ENCODE measurements at regions not wholly inside any gene's neighbourhood (a gene's known extent, or its start where the extent isn't known, plus 50 kb on each side); places are given as distances from the start of the nearest gene placed in this dataset.

DNA sequence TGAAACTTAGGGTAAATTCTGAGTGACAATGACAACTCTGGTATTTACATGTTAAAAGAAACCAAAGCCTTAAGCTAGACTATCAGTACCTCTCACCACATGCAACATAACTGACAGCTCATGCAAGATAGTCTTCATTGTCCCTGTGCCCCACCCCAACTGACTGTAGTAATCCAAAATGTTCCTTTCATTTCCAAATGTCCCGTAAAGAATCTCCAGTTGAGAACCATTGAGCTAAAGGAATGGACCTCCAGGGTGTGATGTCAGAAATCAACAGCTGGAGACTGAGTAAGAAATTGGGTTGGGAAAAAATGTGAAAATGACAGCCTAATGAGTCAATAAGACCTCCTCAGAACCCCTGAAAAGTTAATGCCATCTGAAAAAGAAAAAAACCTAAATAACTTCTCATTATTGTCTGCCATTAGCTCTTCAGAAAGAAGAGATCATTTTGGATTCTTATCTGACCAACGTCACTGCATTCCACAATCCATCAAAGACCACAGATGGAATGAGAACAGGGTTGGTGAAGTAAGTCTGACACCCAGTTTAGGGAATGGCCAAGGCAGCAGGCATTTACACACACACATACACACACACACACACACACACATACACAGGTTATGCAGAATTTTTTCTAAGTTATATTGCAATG is 51.7 kb upstream of the ACVR2A start:
- H3K4me1 Mint-ChIP-seq (ENCODE audit: low read depth): peaks cover 13% of the 10 kb centered on the region
- H3K9me3 Mint-ChIP-seq: no peaks in the 10 kb centered on the region
- no peaks in the 10 kb centered on the region for H3K27me3 Mint-ChIP-seq (ENCODE audit: insufficient read depth)
- DNase-seq (ENCODE audit: low spot score): no peak
- no peak overlapping the region for H3K27ac Mint-ChIP-seq
- H3K4me3 Mint-ChIP-seq: no peak overlapping the region
- intact Hi-C loops (cut with micrococcal nuclease): no loop called here
- no peaks in the 10 kb centered on the region for H3K36me3 Mint-ChIP-seq (ENCODE audit: low read depth)

DNA sequence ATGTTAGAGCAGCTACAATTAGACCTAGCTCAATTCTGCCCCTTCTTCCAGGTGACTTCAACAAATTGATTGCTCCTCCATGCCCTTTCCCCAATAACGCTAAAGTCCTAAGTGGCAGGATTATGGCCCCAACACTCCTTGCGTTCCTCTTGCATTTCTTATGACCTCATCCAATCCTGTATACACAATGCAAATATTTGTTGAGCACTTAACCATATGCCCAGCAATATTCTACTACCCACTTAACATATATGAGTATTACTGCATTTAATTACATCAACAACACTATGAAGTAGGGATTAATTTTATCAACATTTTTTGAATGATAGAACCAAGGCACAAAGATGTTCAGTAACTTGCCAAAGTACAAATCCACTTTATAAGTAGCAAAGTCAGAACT is 54.2 kb upstream of the ACVR2A start:
- H3K27ac Mint-ChIP-seq: no peak overlapping the region
- intact Hi-C loops (cut with micrococcal nuclease): no loop called here
- no peaks in the 10 kb centered on the region for H3K36me3 Mint-ChIP-seq (ENCODE audit: low read depth)
- H3K4me1 Mint-ChIP-seq (ENCODE audit: low read depth): peaks cover 5% of the 10 kb centered on the region
- no peaks in the 10 kb centered on the region for H3K9me3 Mint-ChIP-seq
- no peak overlapping the region for H3K4me3 Mint-ChIP-seq
- H3K27me3 Mint-ChIP-seq (ENCODE audit: insufficient read depth): no peaks in the 10 kb centered on the region
- no peak for DNase-seq (ENCODE audit: low spot score)

DNA sequence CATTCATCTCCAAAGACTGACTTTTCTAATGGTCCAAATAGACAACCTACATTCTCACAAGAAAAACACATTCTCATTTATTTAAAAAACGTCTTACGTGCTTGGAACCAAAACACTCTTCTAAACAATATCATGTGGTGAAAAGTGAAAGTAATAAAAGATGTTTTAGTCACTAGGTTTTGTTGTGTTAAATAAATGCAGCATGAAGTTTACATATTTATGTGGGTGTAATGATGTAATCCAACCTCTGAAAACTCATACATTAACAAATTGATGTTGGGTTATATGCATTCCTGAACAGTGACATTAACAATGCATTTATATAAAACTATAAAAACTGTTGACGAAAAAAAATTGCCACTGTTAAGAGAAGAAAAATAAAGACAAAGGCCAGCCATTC is 55.1 kb upstream of the ACVR2A start:
- H3K27me3 Mint-ChIP-seq (ENCODE audit: insufficient read depth): no peaks in the 10 kb centered on the region
- no peaks in the 10 kb centered on the region for H3K36me3 Mint-ChIP-seq (ENCODE audit: low read depth)
- H3K4me1 Mint-ChIP-seq (ENCODE audit: low read depth): peaks cover 5% of the 10 kb centered on the region
- intact Hi-C loops (cut with micrococcal nuclease): no loop called here
- no peak overlapping the region for H3K4me3 Mint-ChIP-seq
- no peaks in the 10 kb centered on the region for H3K9me3 Mint-ChIP-seq
- H3K27ac Mint-ChIP-seq: no peak overlapping the region
- no peak for DNase-seq (ENCODE audit: low spot score)

DNA sequence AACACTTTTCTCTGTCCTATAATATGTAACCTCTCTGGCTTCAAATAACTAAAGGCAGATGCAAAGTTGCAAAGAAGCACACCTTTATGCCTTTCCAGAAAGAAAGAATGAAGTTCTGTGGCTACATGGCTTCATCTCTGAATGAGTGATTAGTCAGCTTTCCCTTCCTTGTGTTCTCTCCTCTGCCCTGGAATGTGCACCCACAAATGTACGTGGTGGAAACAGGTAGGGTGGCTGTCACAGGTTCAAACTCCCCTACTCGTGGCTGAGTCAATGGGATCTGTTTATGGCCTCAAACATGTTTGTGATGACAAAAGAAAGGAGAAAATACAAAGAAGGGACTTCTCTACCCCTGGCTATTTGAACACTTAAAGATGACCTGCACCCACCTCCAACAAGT is 55.5 kb upstream of the ACVR2A start:
- Mint-ChIP-seq H3K27ac (no peak overlapping the region), H3K4me3 (no peak overlapping the region), H3K36me3 (ENCODE audit: low read depth) (no peaks in the 10 kb centered on the region), H3K27me3 (ENCODE audit: insufficient read depth) (no peaks in the 10 kb centered on the region), H3K4me1 (ENCODE audit: low read depth) (peaks cover 5% of the 10 kb centered on the region), H3K9me3 (no peaks in the 10 kb centered on the region)
- no peak for DNase-seq (ENCODE audit: low spot score)
- intact Hi-C loops (cut with micrococcal nuclease): no loop called here

DNA sequence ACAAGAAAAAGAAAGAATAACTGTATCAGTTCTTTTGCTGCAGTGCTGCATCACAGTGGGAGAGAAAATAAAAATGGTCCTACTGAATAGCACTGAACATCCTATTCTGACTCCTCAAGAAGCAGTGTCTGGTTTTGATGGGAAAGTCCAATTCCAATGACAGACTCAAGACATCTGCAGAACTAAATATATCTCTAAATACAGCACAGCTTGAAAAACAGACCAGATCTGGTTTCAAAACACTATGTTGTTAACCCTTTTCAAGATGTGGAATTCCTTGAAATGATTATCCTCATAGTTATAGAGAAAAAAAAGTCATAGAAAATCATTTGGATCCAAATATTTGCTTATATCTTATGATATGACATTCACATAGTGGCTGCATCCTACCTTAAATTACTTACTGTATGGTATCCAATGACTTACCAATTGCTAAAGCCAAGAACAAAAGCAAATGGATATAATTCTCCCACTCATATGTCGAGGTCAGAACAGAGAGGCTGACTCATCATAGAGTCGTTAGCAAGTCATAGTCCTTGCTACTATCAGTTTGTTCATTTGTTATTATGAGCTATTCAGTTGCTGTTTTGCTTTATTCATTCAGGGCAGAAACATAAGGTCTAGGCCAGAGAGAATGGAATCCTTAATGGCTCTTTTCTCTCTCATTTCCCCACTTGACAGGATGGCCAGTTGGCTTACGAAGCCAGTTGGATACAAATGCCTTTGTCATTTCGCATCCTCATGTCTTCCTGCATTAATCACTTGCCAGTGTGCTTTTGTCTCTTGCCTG is 62.5 kb upstream of the ACVR2A start:
- intact Hi-C loops (cut with micrococcal nuclease): no loop called here

DNA sequence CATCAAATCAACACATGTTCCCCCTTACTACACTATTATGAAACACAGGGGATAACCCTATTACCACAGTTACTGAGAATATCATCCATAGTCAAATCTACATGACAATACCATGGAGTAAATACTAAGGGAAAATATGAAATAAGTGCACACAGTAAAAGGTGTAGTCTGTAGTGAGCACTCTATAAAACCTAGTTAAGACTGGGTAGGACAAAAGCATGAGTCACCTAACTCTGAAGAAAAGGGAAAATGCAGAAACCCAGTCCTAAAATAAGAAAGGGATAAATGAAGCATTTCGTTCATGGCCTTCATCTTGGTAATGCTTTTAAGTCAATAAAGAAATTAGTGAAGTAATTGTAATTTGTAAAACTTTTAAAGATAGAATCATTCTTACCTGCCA is 65.4 kb upstream of the ACVR2A start:
- Mint-ChIP-seq H3K36me3 (ENCODE audit: low read depth) (no peaks in the 10 kb centered on the region), H3K9me3 (peaks cover 4% of the 10 kb centered on the region), H3K4me1 (ENCODE audit: low read depth) (no peaks in the 10 kb centered on the region), H3K27me3 (ENCODE audit: insufficient read depth) (peaks cover 5% of the 10 kb centered on the region), H3K4me3 (no peak overlapping the region), H3K27ac (no peak overlapping the region)
- DNase-seq (ENCODE audit: low spot score): no peak
- intact Hi-C loops (cut with micrococcal nuclease): no loop called here

More for the DNA sequence above, 62.5 kb upstream of the ACVR2A start:
- Mint-ChIP-seq H3K27me3 (ENCODE audit: insufficient read depth) (peaks cover 3% of the 10 kb centered on the region), H3K36me3 (ENCODE audit: low read depth) (no peaks in the 10 kb centered on the region), H3K4me1 (ENCODE audit: low read depth) (peaks cover 5% of the 10 kb centered on the region), H3K9me3 (no peaks in the 10 kb centered on the region), H3K4me3 (no peak overlapping the region), H3K27ac (no peak overlapping the region)
- no peak for DNase-seq (ENCODE audit: low spot score)

DNA sequence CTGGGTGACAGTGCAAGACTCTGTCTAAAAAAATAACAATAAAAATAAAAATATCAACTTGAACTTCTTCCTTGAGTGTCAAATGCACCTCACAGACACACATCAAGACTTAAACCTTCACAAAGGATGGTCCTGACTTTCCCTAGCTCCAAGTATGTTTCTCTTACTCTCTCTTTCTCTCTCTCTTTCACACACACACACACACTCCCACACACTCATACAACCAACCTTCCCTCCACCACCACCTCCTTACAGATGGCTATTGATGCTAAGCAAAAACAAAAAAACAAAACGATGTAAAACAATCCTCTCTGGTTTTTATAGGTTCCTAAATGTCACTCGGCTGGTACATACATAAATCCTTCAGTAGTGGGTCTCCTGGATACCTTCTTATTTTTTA is 67.4 kb upstream of the ACVR2A start:
- no peak overlapping the region for H3K4me3 Mint-ChIP-seq
- intact Hi-C loops (cut with micrococcal nuclease): no loop called here
- H3K27ac Mint-ChIP-seq: no peak overlapping the region
- H3K36me3 Mint-ChIP-seq (ENCODE audit: low read depth): no peaks in the 10 kb centered on the region
- peaks cover 5% of the 10 kb centered on the region for H3K27me3 Mint-ChIP-seq (ENCODE audit: insufficient read depth)
- no peaks in the 10 kb centered on the region for H3K4me1 Mint-ChIP-seq (ENCODE audit: low read depth)
- H3K9me3 Mint-ChIP-seq: peaks cover 4% of the 10 kb centered on the region
- DNase-seq (ENCODE audit: low spot score): no peak

DNA sequence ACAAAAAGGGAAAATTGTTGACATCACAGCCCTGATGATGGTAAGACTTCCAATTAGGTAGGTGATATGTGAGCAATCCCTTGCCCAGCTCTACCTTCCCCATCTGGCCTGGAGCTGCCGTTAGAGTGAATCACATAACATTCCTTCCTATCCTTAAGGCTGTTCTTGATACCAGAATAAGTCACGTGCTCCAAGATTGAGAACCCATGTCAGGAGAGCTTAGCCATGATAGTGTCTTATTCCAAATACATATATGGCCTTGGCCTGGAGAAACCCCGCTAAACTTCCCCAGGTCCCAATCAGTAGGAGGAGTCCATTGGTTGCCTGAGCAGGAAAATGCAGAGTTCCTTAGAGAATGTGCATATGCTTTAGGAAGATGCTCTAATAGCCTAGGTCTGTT is 70.0 kb upstream of the ACVR2A start:
- intact Hi-C loops (cut with micrococcal nuclease): no loop called here
- Mint-ChIP-seq H3K27ac (no peak overlapping the region), H3K4me3 (no peak overlapping the region), H3K4me1 (ENCODE audit: low read depth) (no peaks in the 10 kb centered on the region), H3K9me3 (peaks cover 4% of the 10 kb centered on the region), H3K27me3 (ENCODE audit: insufficient read depth) (peaks cover 5% of the 10 kb centered on the region), H3K36me3 (ENCODE audit: low read depth) (no peaks in the 10 kb centered on the region)
- DNase-seq (ENCODE audit: low spot score): no peak

DNA sequence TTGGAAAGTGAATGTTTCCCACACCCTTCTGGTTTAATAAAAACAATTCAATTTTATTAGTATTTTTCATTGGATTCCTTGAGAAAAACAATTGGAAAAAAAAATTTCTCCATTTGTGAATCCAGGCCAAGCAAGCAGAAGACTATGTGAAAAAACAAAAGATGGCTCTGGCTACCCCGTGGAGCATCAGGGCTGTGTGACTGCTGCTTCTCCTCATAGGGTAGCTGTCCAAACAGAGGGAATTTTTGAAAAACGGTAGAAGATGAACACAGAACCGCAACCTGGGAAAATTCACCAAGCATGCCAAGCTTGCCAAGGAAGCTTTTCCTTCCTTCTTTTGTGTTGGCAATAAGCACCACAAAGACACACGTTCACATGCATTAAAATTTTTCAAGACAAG is 71.3 kb upstream of the ACVR2A start:
- no peak for DNase-seq (ENCODE audit: low spot score)
- H3K36me3 Mint-ChIP-seq (ENCODE audit: low read depth): no peaks in the 10 kb centered on the region
- H3K27ac Mint-ChIP-seq: no peak overlapping the region
- H3K27me3 Mint-ChIP-seq (ENCODE audit: insufficient read depth): peaks cover 5% of the 10 kb centered on the region
- peaks cover 4% of the 10 kb centered on the region for H3K9me3 Mint-ChIP-seq
- H3K4me3 Mint-ChIP-seq: no peak overlapping the region
- intact Hi-C loops (cut with micrococcal nuclease): no loop called here
- H3K4me1 Mint-ChIP-seq (ENCODE audit: low read depth): no peaks in the 10 kb centered on the region

DNA sequence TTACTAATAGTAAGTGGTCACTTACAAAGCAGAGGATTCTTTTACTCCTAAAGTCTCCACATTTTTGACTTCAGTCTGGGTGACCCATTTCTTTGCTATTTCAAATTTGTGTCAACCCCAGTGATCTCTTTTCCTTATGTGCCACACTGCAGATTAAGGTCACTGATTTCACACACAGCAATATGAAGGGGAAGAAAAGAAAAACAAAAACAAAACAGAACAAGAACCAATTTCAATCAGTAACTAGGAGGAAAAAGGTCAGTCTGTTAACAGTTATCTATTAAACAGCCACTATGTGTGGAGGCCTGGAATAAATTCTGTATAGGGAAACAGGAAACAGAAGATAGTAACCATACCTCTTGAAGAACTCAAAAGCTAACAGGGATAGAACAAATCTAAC is 72.0 kb upstream of the ACVR2A start:
- Mint-ChIP-seq H3K27ac (no peak overlapping the region), H3K36me3 (ENCODE audit: low read depth) (no peaks in the 10 kb centered on the region)

DNA sequence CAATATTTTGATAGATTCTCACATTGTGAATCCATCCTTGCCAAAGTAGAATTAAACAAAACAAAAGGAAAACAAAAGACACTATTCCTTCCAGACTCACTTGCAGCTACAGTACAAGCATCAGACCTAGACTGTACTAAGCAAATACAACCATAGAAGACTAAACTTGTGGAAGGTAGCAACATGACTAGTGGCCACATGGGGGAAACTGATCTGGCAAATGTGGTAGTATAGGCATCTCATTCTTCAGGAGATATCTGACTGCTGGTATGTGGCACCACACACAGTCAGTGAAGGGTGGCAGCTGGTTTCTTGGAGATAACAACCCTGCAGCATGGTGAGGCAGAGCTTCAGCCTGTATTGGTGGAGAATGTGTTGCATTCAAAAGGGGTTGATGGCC is 81.0 kb upstream of the ACVR2A start:
- no peak overlapping the region for H3K27ac Mint-ChIP-seq
- H3K4me3 Mint-ChIP-seq: no peak overlapping the region
- H3K9me3 Mint-ChIP-seq: peaks cover 5% of the 10 kb centered on the region
- no peaks in the 10 kb centered on the region for H3K27me3 Mint-ChIP-seq (ENCODE audit: insufficient read depth)
- intact Hi-C loops (cut with micrococcal nuclease): no loop called here
- no peaks in the 10 kb centered on the region for H3K4me1 Mint-ChIP-seq (ENCODE audit: low read depth)
- DNase-seq (ENCODE audit: low spot score): no peak
- H3K36me3 Mint-ChIP-seq (ENCODE audit: low read depth): no peaks in the 10 kb centered on the region

More for the DNA sequence above, 72.0 kb upstream of the ACVR2A start:
- no peak for DNase-seq (ENCODE audit: low spot score)
- H3K27me3 Mint-ChIP-seq (ENCODE audit: insufficient read depth): peaks cover 5% of the 10 kb centered on the region
- no peak overlapping the region for H3K4me3 Mint-ChIP-seq
- H3K4me1 Mint-ChIP-seq (ENCODE audit: low read depth): no peaks in the 10 kb centered on the region
- H3K9me3 Mint-ChIP-seq: peaks cover 4% of the 10 kb centered on the region
- intact Hi-C loops (cut with micrococcal nuclease): no loop called here

DNA sequence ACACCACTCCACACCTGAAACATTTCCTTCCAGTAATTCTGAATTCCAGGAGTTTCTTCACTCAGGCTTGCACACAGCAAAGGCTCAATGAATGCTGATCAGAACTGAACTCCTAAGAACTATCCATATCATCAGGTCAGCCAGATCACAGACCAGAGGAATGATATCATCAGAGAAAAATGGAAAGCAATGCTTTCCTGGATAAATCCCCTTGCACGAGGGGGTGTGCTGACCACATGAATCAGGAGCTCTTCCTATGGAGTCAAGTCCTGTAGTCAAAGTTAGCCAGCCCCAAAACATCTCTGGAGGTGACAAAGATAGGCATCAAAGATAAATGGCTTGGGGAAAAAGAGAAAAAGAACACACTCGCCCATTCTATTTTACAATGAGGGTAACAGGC is 83.8 kb upstream of the ACVR2A start:
- intact Hi-C loops (cut with micrococcal nuclease): no loop called here
- no peaks in the 10 kb centered on the region for H3K36me3 Mint-ChIP-seq (ENCODE audit: low read depth)
- no peak for DNase-seq (ENCODE audit: low spot score)
- H3K9me3 Mint-ChIP-seq: peaks cover 5% of the 10 kb centered on the region
- no peak overlapping the region for H3K27ac Mint-ChIP-seq
- no peaks in the 10 kb centered on the region for H3K4me1 Mint-ChIP-seq (ENCODE audit: low read depth)
- H3K4me3 Mint-ChIP-seq: no peak overlapping the region
- H3K27me3 Mint-ChIP-seq (ENCODE audit: insufficient read depth): no peaks in the 10 kb centered on the region

DNA sequence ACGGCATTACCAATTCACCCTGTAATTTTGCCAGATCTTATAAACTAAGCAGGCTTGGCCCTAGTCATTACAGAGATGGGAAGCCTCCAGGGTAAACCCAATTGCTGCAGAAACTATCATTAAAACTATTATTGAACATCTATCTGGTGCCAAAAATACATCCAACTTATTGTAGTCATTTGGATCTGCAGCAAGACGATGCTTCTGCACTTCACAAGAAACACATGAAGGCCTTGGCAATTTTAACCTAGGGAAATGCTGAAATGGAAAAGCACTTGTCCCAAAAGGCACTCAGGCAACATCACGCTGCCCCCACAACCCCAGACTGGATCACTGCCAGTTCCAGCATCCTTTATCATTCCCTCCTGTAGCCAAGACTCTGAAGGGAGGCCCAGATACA is 85.3 kb upstream of the ACVR2A start:
- Mint-ChIP-seq H3K36me3 (ENCODE audit: low read depth) (no peaks in the 10 kb centered on the region), H3K27ac (no peak overlapping the region), H3K27me3 (ENCODE audit: insufficient read depth) (peaks cover 6% of the 10 kb centered on the region), H3K4me1 (ENCODE audit: low read depth) (no peaks in the 10 kb centered on the region), H3K4me3 (no peak overlapping the region), H3K9me3 (peaks cover 5% of the 10 kb centered on the region)
- intact Hi-C loops (cut with micrococcal nuclease): no loop called here
- no peak for DNase-seq (ENCODE audit: low spot score)

All from activated T-helper 1 cell treated with anti-CD3 and anti-CD28 coated beads, Interleukin-12 subunit alpha, Interleukin-12 subunit beta, Interleukin-2, Interleukin-4 antibody, amounts not matched to agents 30 ng/mL and 10 ng/mL and 1 ng/mL, durations not matched to agents 14 hours and 24 hours and 36 hours (primary cell).